Kidney (tissue), 13 donors: ENCODE measurements at regions not wholly inside any gene's neighbourhood (a gene's known extent, or its start where the extent isn't known, plus 50 kb on each side); places are given as distances from the start of the nearest gene placed in this dataset.

Experiments used
- DNase-seq, 5 donors: peaks; one replicate each; pipeline ENCODE4 v3.0.0-alpha.2; 2013 to 2020
- FAIRE-seq: peaks from 2 replicates; lab custom pipeline; 2012; peaks lifted over from hg19 to GRCh38; lab: Jason Lieb, UNC
- H3K27ac ChIP-seq, 2 donors: one replicate each; pipeline ENCODE4 v1.7.0; 2013; ENCODE audit warnings: low read depth in 2 of 2, low read length in 2 of 2, inconsistent platforms in 1 of 2
- H3K27me3 ChIP-seq: one replicate; pipeline ENCODE4 v1.7.1; 2013; ENCODE audit warnings: low read length, inconsistent platforms; ENCODE audit not compliant: control insufficient read depth, insufficient read depth
- H3K36me3 ChIP-seq, 3 donors: one replicate each; pipeline versions ENCODE4 v1.7.0 to v1.7.1; 2013; ENCODE audit warnings: low read length in 3 of 3, control low read depth in 1 of 3, inconsistent platforms in 1 of 3; ENCODE audit not compliant: insufficient read depth in 3 of 3, control insufficient read depth in 2 of 3
- H3K4me1 ChIP-seq, 3 donors: one replicate each; pipeline versions ENCODE4 v1.7.0 to v1.7.1; 2013; ENCODE audit warnings: low read length in 3 of 3, inconsistent platforms in 1 of 3, low read depth in 1 of 3; ENCODE audit not compliant: control insufficient read depth in 2 of 3, insufficient read depth in 2 of 3
- H3K4me3 ChIP-seq, 3 donors: one replicate each; pipeline versions ENCODE4 v1.7.0 to v1.8.1; 2013; ENCODE audit warnings: low read length in 3 of 3, control low read depth in 1 of 3, inconsistent platforms in 1 of 3
- H3K9ac ChIP-seq, 3 donors: one replicate each; pipeline versions ENCODE4 v1.7.0 to v1.7.1; 2013; ENCODE audit warnings: low read length in 3 of 3, control low read depth in 1 of 3, inconsistent platforms in 1 of 3
- H3K9me3 ChIP-seq, 3 donors: one replicate each; pipeline versions ENCODE4 v1.7.0 to v1.7.1; 2013; ENCODE audit warnings: low read length in 3 of 3, control low read depth in 1 of 3, inconsistent platforms in 1 of 3; ENCODE audit not compliant: control insufficient read depth in 2 of 3, insufficient read depth in 1 of 3
- intact Hi-C: fragments of 100-400 bp; cut with DNase I; formaldehyde crosslinking; loops from one replicate; pipeline ENCODE4 v1.11.1; 2022
- TF ChIP-seq, protein P1 (sequence below): IDR thresholded peaks from 3 replicates; pipeline ENCODE4 v1.5.1; 2012; ENCODE audit warnings: mild to moderate bottlenecking, moderate library complexity, borderline replicate concordance; ENCODE audit not compliant: insufficient read depth; ENCODE audit errors: extremely low read depth
- donor health status: control.
- donor health status: control.
- donor health status: control.
- donor health status: control.
- donor health status: control.
- donor health status: DM: yes; HTN: yes; CAD: no.
- donor health status: Normal renal cell carcinoma (clear cell type).

DNA sequence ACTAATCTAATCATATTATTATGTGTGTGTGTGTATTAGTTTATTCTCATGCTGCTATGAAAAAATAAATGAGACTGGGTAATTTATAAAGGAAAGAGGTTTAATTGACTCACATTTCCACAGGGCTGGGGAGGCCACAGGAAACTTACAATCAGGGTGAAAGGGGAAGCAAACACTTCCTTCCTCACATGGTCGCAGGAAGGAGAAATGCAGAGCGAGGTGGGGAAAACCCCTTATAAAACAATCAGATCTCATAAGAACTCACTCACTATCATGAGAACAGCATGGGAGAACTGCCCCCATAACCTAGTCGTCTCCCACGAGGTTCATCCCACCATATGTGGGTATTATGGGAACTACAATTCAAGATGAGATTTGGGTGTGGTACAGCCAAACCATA is 190.9 kb upstream of the TAPT1 start:
- Histone ChIP-seq H3K27ac (no peak overlapping the region), H3K36me3 (no peaks in the 10 kb centered on the region), H3K4me1 (no peaks in the 10 kb centered on the region), H3K27me3 (no peaks in the 10 kb centered on the region), H3K9me3 (no peaks in the 10 kb centered on the region), H3K9ac (no peak overlapping the region), H3K4me3 (no peak overlapping the region)
- DNase-seq (no peak), FAIRE-seq (no peak)
- intact Hi-C loops, result no loop called here
- TF ChIP-seq, protein P1, sequence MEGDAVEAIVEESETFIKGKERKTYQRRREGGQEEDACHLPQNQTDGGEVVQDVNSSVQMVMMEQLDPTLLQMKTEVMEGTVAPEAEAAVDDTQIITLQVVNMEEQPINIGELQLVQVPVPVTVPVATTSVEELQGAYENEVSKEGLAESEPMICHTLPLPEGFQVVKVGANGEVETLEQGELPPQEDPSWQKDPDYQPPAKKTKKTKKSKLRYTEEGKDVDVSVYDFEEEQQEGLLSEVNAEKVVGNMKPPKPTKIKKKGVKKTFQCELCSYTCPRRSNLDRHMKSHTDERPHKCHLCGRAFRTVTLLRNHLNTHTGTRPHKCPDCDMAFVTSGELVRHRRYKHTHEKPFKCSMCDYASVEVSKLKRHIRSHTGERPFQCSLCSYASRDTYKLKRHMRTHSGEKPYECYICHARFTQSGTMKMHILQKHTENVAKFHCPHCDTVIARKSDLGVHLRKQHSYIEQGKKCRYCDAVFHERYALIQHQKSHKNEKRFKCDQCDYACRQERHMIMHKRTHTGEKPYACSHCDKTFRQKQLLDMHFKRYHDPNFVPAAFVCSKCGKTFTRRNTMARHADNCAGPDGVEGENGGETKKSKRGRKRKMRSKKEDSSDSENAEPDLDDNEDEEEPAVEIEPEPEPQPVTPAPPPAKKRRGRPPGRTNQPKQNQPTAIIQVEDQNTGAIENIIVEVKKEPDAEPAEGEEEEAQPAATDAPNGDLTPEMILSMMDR, result no peak

DNA sequence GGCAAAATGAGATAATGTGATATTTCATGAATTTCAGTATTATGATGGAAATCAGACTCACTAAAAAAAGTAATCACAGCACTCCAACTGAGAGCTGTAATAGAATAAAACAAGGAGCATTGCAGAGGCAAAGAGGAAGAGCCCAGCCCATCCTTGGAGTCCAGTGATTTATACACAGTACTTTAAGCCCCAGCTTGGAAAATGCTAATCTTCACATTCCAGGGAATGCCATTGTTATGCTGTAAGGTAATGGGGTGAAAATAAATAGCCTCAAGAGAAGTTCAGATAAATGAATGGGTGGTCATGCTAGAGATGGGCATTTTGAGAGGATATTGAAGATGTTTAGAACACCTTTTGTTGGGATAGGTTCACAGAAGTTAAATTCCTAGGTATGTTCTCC is 190.3 kb upstream of the TAPT1 start:
- H3K9me3 ChIP-seq, result no peaks in the 10 kb centered on the region
- no peak for FAIRE-seq

DNA sequence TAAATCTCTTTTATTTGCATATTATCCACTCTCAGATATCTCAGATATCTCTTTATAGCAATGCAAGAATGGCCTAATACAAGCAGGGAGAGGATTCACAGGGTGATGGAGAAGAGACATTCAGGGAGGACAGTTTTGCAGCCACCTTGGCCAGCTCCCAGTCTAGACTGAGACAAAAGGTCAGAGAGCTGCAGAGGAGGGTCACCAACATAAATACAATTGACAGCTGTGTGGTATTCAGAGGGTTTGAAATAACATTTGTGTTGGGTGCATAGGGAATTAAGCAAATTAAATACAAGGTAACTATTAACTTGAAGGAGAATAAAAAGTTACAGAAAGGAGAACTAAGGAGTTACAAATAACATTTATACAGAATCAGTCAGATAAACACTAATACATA is 189.5 kb upstream of the TAPT1 start:
- no peak for FAIRE-seq
- Histone ChIP-seq H3K4me1 (no peaks in the 10 kb centered on the region), H3K27ac (no peak overlapping the region), H3K4me3 (no peak overlapping the region), H3K9ac (no peak overlapping the region), H3K36me3 (no peaks in the 10 kb centered on the region), H3K9me3 (no peaks in the 10 kb centered on the region), H3K27me3 (no peaks in the 10 kb centered on the region)
- intact Hi-C loops, result no loop called here
- peak in 3 of 5 donors; percentile 31 to 73 (median 62) for DNase-seq
- TF ChIP-seq, protein P1, result no peak

More for the DNA sequence above, 190.3 kb upstream of the TAPT1 start:
- Histone ChIP-seq H3K4me3 (no peak overlapping the region), H3K9ac (no peak overlapping the region), H3K27me3 (no peaks in the 10 kb centered on the region), H3K36me3 (no peaks in the 10 kb centered on the region), H3K4me1 (no peaks in the 10 kb centered on the region), H3K27ac (no peak overlapping the region)
- intact Hi-C loops, result no loop called here
- TF ChIP-seq, protein P1, result no peak
- DNase-seq, result peak in 1 of 5 donors; percentile 15

DNA sequence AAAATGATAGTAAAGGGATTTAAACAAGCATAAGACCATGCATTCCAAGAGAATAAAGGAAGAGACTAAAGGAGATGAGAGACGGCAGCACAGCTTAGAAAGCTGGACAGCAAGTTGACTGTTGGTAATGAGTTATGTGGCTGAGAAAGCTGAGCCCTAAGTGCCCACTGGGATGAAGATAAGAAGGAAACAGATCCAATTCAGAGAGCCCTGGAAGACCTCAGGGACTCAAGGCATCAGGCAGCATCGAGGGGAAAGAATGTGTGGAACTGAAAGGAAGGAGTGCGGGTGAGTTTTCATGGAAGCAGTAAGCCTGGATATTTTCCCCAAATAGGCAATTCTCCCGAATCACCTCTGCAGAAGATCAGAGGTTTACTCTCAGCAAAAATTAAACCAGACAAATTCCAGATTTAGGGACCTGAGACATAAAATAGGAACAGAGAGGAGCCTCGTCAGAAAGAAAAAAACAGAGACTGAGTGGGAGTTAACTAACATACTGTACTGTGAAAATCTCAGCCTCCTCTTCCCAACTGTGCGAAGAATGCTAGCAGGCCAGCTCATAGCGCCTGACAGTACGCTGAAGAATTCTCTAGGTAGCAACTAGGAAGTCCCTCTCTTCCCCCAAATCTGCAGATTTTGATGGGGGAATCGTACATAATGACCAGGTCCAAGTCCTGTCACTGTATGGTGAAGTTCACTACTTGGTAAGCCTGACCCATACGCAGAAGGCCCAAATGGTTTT is 187.7 kb upstream of the TAPT1 start:
- Histone ChIP-seq H3K9ac (no peak overlapping the region), H3K27ac (no peak overlapping the region), H3K4me1 (no peaks in the 10 kb centered on the region), H3K9me3 (no peaks in the 10 kb centered on the region), H3K4me3 (no peak overlapping the region), H3K36me3 (no peaks in the 10 kb centered on the region), H3K27me3 (no peaks in the 10 kb centered on the region)
- intact Hi-C loops, result no loop called here
- FAIRE-seq (no peak), DNase-seq (peak in 2 of 5 donors; percentile 29 to 31)
- TF ChIP-seq, protein P1, result no peak
